ENCODE measurements at regions not wholly inside any gene's neighbourhood (a gene's known extent, or its start where the extent isn't known, plus 50 kb on each side); places are given as distances from the start of the nearest gene placed in this dataset.
A peak's percentile ranks its signal among the peaks of the same experiment; 100 is the strongest.
"Not testable (repeated sequence)": the region's sequence is repeated elsewhere in the genome, so short reads cannot be mapped to it uniquely, and the experiment has no call there.

GRCh38 chr16:85435286-85435685 lies 177.8 kb upstream of the GSE1 start:
- no peak for DNase-seq

GRCh38 chr16:85435700-85436099 lies 177.4 kb upstream of the GSE1 start:
- DNase-seq, result no peak

DNA sequence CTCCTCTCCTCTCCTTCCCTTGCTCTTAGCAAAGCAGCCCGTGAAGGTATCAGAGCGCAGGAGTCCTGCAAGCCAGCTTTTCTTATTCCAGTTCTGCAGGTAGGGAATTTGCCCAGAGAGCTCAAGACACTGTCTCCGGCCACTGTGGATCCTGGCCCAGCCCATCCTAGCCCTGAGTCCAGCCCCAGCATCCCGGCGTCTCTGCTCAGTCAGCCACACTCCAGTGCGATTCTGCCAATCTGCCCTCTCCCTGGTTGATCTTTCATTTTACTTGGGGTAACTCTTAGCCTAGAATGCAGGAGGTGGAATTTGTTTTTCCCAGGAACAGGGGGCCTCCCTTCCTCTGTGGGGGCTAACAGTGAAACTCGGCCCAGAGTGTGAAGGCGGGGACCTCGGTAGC lies 176.9 kb upstream of the GSE1 start:
- no peak for DNase-seq

GRCh38 chr16:85436636-85437165 lies 176.4 kb upstream of the GSE1 start:
- DNase-seq, result no peak

GRCh38 chr16:85437166-85438052 lies 175.7 kb upstream of the GSE1 start:
- DNase-seq, result no peak

GRCh38 chr16:85438981-85439685 lies 174.0 kb upstream of the GSE1 start:
- DNase-seq, result no peak

- no peak for DNase-seq
Observed at GRCh38 chr16:85440744-85441143, 172.4 kb upstream of the GSE1 start.

DNA sequence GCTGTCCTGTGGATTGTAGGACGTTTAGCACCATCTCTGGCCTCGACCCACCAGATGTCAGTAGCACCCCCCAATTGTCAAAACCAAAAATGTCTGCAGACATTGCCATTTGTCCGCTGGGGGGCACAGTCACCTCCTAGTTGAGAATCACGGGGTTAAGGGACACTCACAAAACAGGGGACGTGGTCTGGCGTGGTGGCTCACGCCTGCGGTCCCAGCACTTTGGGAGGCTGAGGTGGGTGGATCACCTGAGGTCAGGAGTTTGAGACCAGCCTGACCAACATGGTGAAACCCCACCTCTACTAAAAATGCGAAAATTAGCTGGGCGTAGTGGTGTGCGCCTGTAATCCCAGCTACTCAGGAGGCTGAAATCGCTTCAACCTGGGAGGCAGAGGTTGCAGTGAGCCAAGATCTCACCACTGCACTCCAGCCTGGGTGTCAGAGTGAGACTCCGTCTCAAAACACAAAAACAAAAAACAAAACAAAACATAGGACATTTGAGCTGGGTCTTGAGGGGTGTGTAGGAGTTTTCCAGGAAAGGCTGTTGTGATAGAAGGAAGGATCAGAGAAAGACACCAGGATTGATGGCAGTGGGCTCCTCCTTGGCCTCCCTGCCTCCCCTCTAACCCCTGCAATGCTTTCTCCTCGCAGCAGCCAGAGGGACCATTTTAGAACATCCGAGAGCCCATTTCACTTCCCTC lies 171.8 kb upstream of the GSE1 start:
- DNase-seq, result no peak

- no peak for DNase-seq
Observed at GRCh38 chr16:85441890-85442670, 171.0 kb upstream of the GSE1 start.

GRCh38 chr16:85443116-85443515 lies 170.0 kb upstream of the GSE1 start:
- no peak for DNase-seq

- no peak for DNase-seq
Observed at GRCh38 chr16:85443531-85443930, 169.6 kb upstream of the GSE1 start.

DNA sequence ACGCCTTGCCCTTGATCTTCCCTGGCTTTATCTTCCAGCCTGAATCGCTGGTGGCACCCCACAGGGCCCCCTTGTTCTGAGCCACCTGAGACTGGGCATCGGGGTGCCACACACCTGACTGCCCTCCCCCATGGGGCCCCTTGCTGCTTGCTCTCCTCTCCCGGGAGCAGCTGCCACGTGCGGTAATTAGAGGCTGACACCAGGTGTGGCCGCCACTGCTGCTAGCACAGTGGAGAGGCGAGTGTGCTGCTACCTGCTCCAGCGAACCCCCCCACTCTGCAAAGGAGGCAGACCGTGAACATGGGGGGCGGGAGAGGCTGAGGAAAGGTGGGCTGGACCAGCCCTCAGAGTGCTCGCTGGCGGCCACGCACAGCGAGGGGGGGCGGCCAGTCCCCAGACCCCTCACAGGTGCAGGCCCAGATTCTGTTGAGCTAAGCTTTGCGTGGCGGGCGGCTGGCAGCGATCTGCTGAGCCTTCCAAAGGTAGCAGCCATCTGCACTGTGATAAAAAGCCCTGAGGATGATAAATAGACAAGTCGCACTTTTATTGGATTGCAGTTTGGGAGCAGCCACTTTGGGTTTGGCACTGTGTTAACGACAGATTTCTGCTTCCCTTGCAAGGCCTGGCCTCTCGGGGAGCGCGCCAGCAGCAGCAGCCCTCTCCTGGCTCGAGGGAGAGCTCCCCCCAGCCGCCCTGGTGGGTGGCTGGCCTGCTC lies 167.9 kb upstream of the GSE1 start:
- DNase-seq, result peak; percentile 87

- DNase-seq, result no peak
Observed at GRCh38 chr16:85445779-85446222, 167.3 kb upstream of the GSE1 start.

- DNase-seq, result no peak
Observed at GRCh38 chr16:85446951-85447692, 166.0 kb upstream of the GSE1 start.

- no peak for DNase-seq
Observed at GRCh38 chr16:85447693-85448313, 165.3 kb upstream of the GSE1 start.

DNA sequence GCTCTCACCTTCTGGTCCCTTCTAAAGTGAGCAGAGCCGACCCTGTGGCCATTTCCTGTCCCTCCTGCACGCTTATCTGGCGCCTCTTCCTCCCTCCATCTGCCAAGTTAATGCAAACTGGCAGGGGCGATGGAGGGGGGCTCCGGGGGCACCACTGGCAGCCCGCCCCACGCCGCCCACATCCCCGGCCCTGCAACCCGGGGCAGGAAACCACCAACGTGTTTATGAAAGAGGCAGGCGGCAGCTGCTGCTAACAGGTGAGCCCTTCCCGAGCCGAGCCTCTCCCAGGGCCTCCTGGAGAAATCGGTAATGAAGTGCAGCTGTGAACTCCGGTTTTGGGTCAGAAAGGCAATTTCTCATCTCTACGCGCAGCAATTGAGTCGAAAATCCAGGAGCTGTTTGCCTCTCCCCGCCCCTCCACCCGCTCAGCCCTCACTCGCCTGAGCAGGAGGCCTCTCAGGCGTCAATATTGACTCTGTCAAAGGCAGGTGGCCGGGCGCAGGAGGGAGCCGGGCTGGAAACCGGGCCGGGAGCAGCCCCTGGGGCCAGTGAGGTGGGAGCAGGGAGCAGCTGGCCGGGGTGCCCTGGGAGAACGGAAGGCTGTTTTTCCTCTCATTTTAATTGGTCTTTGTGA lies 164.4 kb upstream of the GSE1 start:
- peak; percentile 85 for DNase-seq

- no peak for DNase-seq
Observed at GRCh38 chr16:85449191-85449884, 163.8 kb upstream of the GSE1 start.

- no peak for DNase-seq
Observed at GRCh38 chr16:85449885-85450245, 163.3 kb upstream of the GSE1 start.

DNA sequence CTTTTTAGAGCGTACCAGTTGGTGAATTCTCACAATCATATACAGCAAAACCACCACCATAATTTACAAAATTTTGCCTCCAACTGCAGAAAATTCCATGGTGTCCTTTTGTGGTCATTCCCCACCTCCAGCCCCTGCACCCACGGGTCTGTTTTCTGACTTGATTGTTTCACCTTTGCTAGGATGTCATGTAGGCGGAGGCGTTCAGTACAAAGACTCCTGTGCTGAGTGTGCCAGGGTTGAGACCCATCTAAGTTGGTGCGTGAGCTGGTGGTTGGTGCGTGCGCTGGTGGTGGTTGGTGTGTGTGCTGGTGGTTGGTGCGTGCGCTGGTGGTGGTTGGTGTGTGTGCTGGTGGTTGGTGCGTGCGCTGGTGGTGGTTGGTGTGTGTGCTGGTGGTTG lies 162.0 kb upstream of the GSE1 start:
- not testable (repeated sequence) for DNase-seq
